Liver (tissue), 8 donors: ENCODE measurements at regions not wholly inside any gene's neighbourhood (a gene's known extent, or its start where the extent isn't known, plus 50 kb on each side); places are given as distances from the start of the nearest gene placed in this dataset.
"Not testable (repeated sequence)": the region's sequence is repeated elsewhere in the genome, so short reads cannot be mapped to it uniquely, and the experiment has no call there.

Source experiments
- DNase-seq: peaks from one replicate; pipeline ENCODE4 v3.0.0-alpha.2; 2017; ENCODE audit warnings: low spot score
- H3K27ac ChIP-seq, 2 donors: one replicate each; pipeline ENCODE4 v1.7.0; 2013; ENCODE audit warnings: inconsistent platforms in 2 of 2, low read length in 2 of 2, control low read depth in 1 of 2, low read depth in 1 of 2, mild to moderate bottlenecking in 1 of 2
- H3K27me3 ChIP-seq, 4 donors: one replicate each; pipeline versions ENCODE4 v1.6.1 to v1.7.0; 2013; ENCODE audit warnings: low read length in 3 of 4, inconsistent platforms in 1 of 4, mild to moderate bottlenecking in 1 of 4, moderate library complexity in 1 of 4; ENCODE audit not compliant: control insufficient read depth in 4 of 4, insufficient read depth in 4 of 4
- H3K36me3 ChIP-seq, 4 donors: one replicate each; pipeline versions ENCODE4 v1.6.1 to v1.7.0; 2013; ENCODE audit warnings: low read length in 3 of 4, mild to moderate bottlenecking in 3 of 4, low read depth in 1 of 4, moderate library complexity in 1 of 4; ENCODE audit not compliant: control insufficient read depth in 4 of 4, insufficient read depth in 3 of 4
- H3K4me1 ChIP-seq, 4 donors: one replicate each; pipeline versions ENCODE4 v1.6.1 to v1.7.0; 2013; ENCODE audit warnings: low read length in 3 of 4, mild to moderate bottlenecking in 3 of 4, moderate library complexity in 1 of 4; ENCODE audit not compliant: control insufficient read depth in 4 of 4, insufficient read depth in 4 of 4
- H3K4me3 ChIP-seq, 3 donors: one replicate each; pipeline versions ENCODE4 v1.6.1 to v1.7.0; 2013; ENCODE audit warnings: low read length in 3 of 3, control low read depth in 1 of 3, low read depth in 1 of 3, mild to moderate bottlenecking in 1 of 3
- H3K9ac ChIP-seq, 2 donors: one replicate each; pipeline ENCODE4 v1.7.0; 2013; ENCODE audit warnings: low read length in 2 of 2, mild to moderate bottlenecking in 2 of 2, moderate library complexity in 2 of 2, control low read depth in 1 of 2, low read depth in 1 of 2
- H3K9me3 ChIP-seq, 4 donors: one replicate each; pipeline versions ENCODE4 v1.6.1 to v1.7.0; 2013; ENCODE audit warnings: low read length in 3 of 4; ENCODE audit not compliant: control insufficient read depth in 4 of 4
- EGR1 ChIP-seq, 2 donors: IDR thresholded peaks; 2 replicates each; pipeline ENCODE4 v1.6.1; 2016 to 2018; ENCODE audit warnings: antibody characterized with exemption in 2 of 2, low read depth in 2 of 2
- FOXA2 ChIP-seq: IDR thresholded peaks from 2 replicates; pipeline ENCODE4 v1.6.1; 2016; ENCODE audit warnings: antibody characterized with exemption
- GABPA ChIP-seq, 2 donors: IDR thresholded peaks in 1 of 2; conservative IDR thresholded peaks in 1 of 2; 2 replicates each; pipeline ENCODE4 v1.6.1; 2016; ENCODE audit warnings: antibody characterized with exemption in 2 of 2, mild to moderate bottlenecking in 1 of 2, moderate library complexity in 1 of 2
- HNF4G ChIP-seq: IDR thresholded peaks from 2 replicates; pipeline ENCODE4 v1.6.1; 2016; ENCODE audit warnings: antibody characterized with exemption
- NR2F2 ChIP-seq: IDR thresholded peaks from 2 replicates; pipeline ENCODE4 v1.6.1; 2016; ENCODE audit warnings: antibody characterized with exemption
- RAD21 ChIP-seq, 2 donors: IDR thresholded peaks; 2 replicates each; pipeline ENCODE4 v1.6.1; 2016; ENCODE audit warnings: antibody characterized with exemption in 2 of 2, mild to moderate bottlenecking in 2 of 2
- RXRA ChIP-seq, 2 donors: IDR thresholded peaks; 2 replicates each; pipeline ENCODE4 v1.6.1; 2017 to 2018; ENCODE audit warnings: antibody characterized with exemption in 2 of 2, mild to moderate bottlenecking in 1 of 2
- SP1 ChIP-seq: IDR thresholded peaks from 2 replicates; pipeline ENCODE4 v1.6.1; 2018; ENCODE audit warnings: antibody characterized with exemption, mild to moderate bottlenecking
- TAF1 ChIP-seq: conservative IDR thresholded peaks from 2 replicates; pipeline ENCODE4 v1.6.1; 2016; ENCODE audit warnings: antibody characterized with exemption, mild to moderate bottlenecking
- YY1 ChIP-seq: IDR thresholded peaks from 2 replicates; pipeline ENCODE4 v1.6.1; 2016; ENCODE audit warnings: antibody characterized with exemption, mild to moderate bottlenecking
- WGBS: extraction: QIAGEN DNeasy Blood & Tissue Kit; methylation state at CpG from one replicate; pipeline ENCODE4 v1.1.7; 2013; 5-methylcytosine and 5-hydroxymethylcytosine counted together
- TF ChIP-seq, protein P1 (sequence below): fragments of 150-350 bp; IDR thresholded peaks from 2 replicates; pipeline ENCODE4 v1.5.1; 2017; ENCODE audit warnings: improper control_type of control experiment, low read depth, low read length; ENCODE audit not compliant: missing input control
- TF ChIP-seq, protein P2 (sequence below): IDR thresholded peaks from 2 replicates; pipeline ENCODE4 v1.6.1; 2016; ENCODE audit warnings: antibody characterized with exemption
- TF ChIP-seq, protein P3 (sequence below): IDR thresholded peaks from 2 replicates; pipeline ENCODE4 v1.6.1; 2016; ENCODE audit warnings: antibody characterized with exemption
- donor health status: healthy.
- donor health status: healthy.
- donor health status: healthy.
- donor health status: healthy.
- donor health status: healthy.

- Histone ChIP-seq H3K27ac (no peak overlapping the region), H3K4me1 (no peaks in the 10 kb centered on the region), H3K4me3 (no peak overlapping the region), H3K9ac (no peak overlapping the region), H3K9me3 (peaks cover 0 to 9% (median 0%) of the 10 kb centered on the region in 4 donors), H3K27me3 (no peaks in the 10 kb centered on the region), H3K36me3 (no peaks in the 10 kb centered on the region)
- no peak for DNase-seq
- TF ChIP-seq, protein P1, sequence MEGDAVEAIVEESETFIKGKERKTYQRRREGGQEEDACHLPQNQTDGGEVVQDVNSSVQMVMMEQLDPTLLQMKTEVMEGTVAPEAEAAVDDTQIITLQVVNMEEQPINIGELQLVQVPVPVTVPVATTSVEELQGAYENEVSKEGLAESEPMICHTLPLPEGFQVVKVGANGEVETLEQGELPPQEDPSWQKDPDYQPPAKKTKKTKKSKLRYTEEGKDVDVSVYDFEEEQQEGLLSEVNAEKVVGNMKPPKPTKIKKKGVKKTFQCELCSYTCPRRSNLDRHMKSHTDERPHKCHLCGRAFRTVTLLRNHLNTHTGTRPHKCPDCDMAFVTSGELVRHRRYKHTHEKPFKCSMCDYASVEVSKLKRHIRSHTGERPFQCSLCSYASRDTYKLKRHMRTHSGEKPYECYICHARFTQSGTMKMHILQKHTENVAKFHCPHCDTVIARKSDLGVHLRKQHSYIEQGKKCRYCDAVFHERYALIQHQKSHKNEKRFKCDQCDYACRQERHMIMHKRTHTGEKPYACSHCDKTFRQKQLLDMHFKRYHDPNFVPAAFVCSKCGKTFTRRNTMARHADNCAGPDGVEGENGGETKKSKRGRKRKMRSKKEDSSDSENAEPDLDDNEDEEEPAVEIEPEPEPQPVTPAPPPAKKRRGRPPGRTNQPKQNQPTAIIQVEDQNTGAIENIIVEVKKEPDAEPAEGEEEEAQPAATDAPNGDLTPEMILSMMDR: no peak
- TF ChIP-seq YY1: no peak
- TF ChIP-seq TAF1: no peak
- no peak for TF ChIP-seq RXRA (IDR thresholded peaks at IDR 0.05)
- TF ChIP-seq, protein P2, sequence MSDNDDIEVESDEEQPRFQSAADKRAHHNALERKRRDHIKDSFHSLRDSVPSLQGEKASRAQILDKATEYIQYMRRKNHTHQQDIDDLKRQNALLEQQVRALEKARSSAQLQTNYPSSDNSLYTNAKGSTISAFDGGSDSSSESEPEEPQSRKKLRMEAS: no peak
- WGBS: 67% methylated on average over 4 of the region's 4 CpGs
These were observed 342.9 kb downstream of the SUCLG1 start for GRCh38 chr2:84116143-84116542.

DNA sequence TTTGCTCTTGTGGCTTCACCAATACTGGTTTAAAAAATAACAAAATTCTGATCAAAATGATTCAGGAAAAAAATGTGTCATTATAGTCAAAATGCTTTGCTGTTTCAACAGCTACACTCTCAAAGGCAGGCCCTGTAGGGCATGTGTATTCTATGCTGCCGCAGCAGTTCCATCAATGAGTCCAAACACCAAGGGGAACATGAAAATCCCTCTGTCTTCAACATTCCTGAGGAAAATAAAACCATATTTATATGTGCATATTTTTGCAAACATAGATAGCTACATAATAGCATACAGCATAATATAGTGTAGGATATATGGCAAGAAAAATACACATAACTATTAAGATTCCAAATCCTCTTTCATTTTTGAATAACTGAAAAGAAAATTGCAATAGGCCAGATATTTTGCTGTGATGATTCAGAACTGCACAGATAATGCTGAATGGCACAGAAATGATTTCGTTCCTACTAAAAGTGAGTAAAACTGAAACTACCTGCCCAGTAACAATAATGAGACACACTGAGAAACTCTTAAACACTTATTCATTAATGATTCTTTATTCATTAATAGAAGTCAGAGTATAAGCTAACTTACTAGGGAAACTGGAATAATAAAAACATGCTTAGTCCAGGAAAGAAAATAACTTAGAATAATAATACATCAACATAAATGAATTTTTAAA is 343.8 kb downstream of the SUCLG1 start:
- Histone ChIP-seq H3K9me3 (peaks cover 0 to 9% (median 0%) of the 10 kb centered on the region in 4 donors), H3K27ac (no peak overlapping the region), H3K9ac (no peak overlapping the region), H3K4me3 (no peak overlapping the region), H3K36me3 (no peaks in the 10 kb centered on the region), H3K4me1 (no peaks in the 10 kb centered on the region), H3K27me3 (no peaks in the 10 kb centered on the region)
- no peak for DNase-seq
- no peak for TF ChIP-seq GABPA (IDR thresholded peaks at IDR 0.05 in 1 of 2, conservative IDR thresholded peaks at IDR 0.05 in 1 of 2)
- TF ChIP-seq, protein P3, sequence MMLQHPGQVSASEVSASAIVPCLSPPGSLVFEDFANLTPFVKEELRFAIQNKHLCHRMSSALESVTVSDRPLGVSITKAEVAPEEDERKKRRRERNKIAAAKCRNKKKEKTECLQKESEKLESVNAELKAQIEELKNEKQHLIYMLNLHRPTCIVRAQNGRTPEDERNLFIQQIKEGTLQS: no peak
- TF ChIP-seq FOXA2: no peak
- no peak for TF ChIP-seq SP1
- WGBS: 48% methylated on average over 2 of the region's 2 CpGs

DNA sequence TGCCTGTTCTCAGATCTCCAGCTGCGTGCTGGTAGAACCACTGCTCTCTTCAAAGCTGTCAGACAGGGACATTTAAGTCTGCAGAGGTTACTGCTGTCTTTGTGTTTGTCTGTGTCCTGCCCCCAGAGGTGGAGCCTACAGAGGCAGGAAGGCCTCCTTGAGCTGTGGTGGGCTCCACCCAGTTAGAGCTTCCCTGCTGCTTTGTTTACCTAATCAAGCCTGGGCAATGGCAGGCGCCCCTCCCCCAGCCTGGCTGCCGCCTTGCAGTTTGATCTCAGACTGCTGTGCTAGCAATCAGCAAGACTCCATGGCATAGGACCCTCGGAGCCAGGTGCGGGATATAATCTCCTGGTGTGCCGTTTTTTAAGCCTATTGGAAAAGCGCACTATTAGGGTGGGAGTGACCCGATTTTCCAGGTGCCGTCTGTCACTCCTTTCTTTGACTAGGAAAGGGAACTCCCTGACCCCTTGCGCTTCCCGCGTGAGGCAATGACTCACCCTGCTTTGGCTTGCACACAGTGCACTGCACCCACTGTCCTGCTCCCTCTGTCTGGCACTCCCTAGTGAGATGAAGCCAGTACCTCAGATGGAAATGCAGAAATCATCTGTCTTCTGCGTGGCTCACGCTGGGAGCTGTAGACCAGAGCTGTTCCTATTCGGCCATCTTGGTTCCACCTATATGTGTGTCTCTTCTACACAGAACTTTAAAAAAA is 355.1 kb downstream of the SUCLG1 start:
- not testable (repeated sequence) for H3K4me1 ChIP-seq, H3K36me3 ChIP-seq, H3K4me3 ChIP-seq, H3K9me3 ChIP-seq, H3K9ac ChIP-seq, DNase-seq, H3K27me3 ChIP-seq, H3K27ac ChIP-seq
- WGBS: 93% methylated on average over 15 of the region's 15 CpGs

- WGBS: 76% methylated on average over 2 of the region's 2 CpGs
- no peaks in the 10 kb centered on the region for H3K36me3 ChIP-seq
- no peak overlapping the region for H3K4me3 ChIP-seq
- DNase-seq: no peak
- peaks cover 0 to 3% (median 0%) of the 10 kb centered on the region in 4 donors for H3K9me3 ChIP-seq
- H3K9ac ChIP-seq: no peak overlapping the region
- no peaks in the 10 kb centered on the region for H3K4me1 ChIP-seq
- TF ChIP-seq HNF4G (no peak), RAD21 (IDR thresholded peaks at IDR 0.05) (no peak), FOXA2 (no peak), RXRA (IDR thresholded peaks at IDR 0.05) (no peak), NR2F2 (no peak), EGR1 (IDR thresholded peaks at IDR 0.05; ENCODE audit: low read depth in 2 of 2) (no peak)
- TF ChIP-seq, protein P2: no peak
- H3K27me3 ChIP-seq: no peaks in the 10 kb centered on the region
- H3K27ac ChIP-seq: no peak overlapping the region
These were observed 356.8 kb downstream of the SUCLG1 start for GRCh38 chr2:84102274-84102673.
